LNCaP clone FGC (cell line): ENCODE measurements at regions not wholly inside any gene's neighbourhood (a gene's known extent, or its start where the extent isn't known, plus 50 kb on each side); places are given as distances from the start of the nearest gene placed in this dataset.

Experiments used
- DNase-seq: peaks from one replicate; pipeline ENCODE4 v3.0.0-alpha.2; 2011; ENCODE audit warnings: low read depth
- H3K4me3 ChIP-seq: 2 replicates; pipeline ENCODE4 v1.5.1; 2011; ENCODE audit warnings: mild to moderate bottlenecking, low read depth, low read length, control low read depth
- CTCF ChIP-seq: IDR thresholded peaks from 2 replicates; pipeline ENCODE4 v1.5.1; 2012; ENCODE audit warnings: mild to moderate bottlenecking; ENCODE audit not compliant: control insufficient read depth, insufficient read depth; ENCODE audit errors: extremely low read depth

GRCh38 chr4:30462445-30463090, 257.6 kb upstream of the PCDH7 start:
- H3K4me3 ChIP-seq: no peak overlapping the region
- no peak for TF ChIP-seq CTCF
- no peak for DNase-seq

- no peak for DNase-seq
- no peak overlapping the region for H3K4me3 ChIP-seq
- TF ChIP-seq CTCF: no peak
Measured at GRCh38 chr4:30471861-30472260, 248.3 kb upstream of the PCDH7 start.

GRCh38 chr4:30473225-30473624, 246.9 kb upstream of the PCDH7 start:
- no peak for DNase-seq
- H3K4me3 ChIP-seq: no peak overlapping the region
- no peak for TF ChIP-seq CTCF

GRCh38 chr4:30495251-30495650, 224.9 kb upstream of the PCDH7 start:
- no peak for TF ChIP-seq CTCF
- DNase-seq: no peak
- H3K4me3 ChIP-seq: no peak overlapping the region

- no peak overlapping the region for H3K4me3 ChIP-seq
- DNase-seq: no peak
- TF ChIP-seq CTCF: no peak
Measured at GRCh38 chr4:30495651-30496310, 224.4 kb upstream of the PCDH7 start.

- no peak for DNase-seq
- no peak overlapping the region for H3K4me3 ChIP-seq
- TF ChIP-seq CTCF: no peak
Measured at GRCh38 chr4:30511751-30512150, 208.4 kb upstream of the PCDH7 start.

GRCh38 chr4:30518211-30518610, 202.0 kb upstream of the PCDH7 start:
- H3K4me3 ChIP-seq: no peak overlapping the region
- no peak for DNase-seq
- TF ChIP-seq CTCF: no peak
